ENCODE measurements at regions not wholly inside any gene's neighbourhood (a gene's known extent, or its start where the extent isn't known, plus 50 kb on each side); places are given as distances from the start of the nearest gene placed in this dataset.

- no peaks in the 10 kb centered on the region for H3K27me3 Mint-ChIP-seq (ENCODE audit: unreplicated experiment)
- intact Hi-C loops (cut with micrococcal nuclease; ENCODE audit: unreplicated experiment), result no loop called here
- no TSS peak for BruUV-seq (replicated peaks)
- H3K36me3 Mint-ChIP-seq (ENCODE audit: insufficient read depth, unreplicated experiment), result no peaks in the 10 kb centered on the region
- CTCF ChIA-PET, result interaction anchor here (0.6 kb wide), 1 partner anchor 26 kb away, joined by 3 read pairs; no protein-coding TSS in a partner anchor
- DNase-seq, result no peak
- H3K27ac Mint-ChIP-seq (ENCODE audit: unreplicated experiment), result no peak overlapping the region
- no peak overlapping the region for H3K4me3 Mint-ChIP-seq (ENCODE audit: low read depth, unreplicated experiment)
- no peak for TF ChIP-seq CTCF (IDR thresholded peaks at IDR 0.05; ENCODE audit: unreplicated experiment)
- no peaks in the 10 kb centered on the region for H3K9me3 Mint-ChIP-seq (ENCODE audit: low read depth, unreplicated experiment)
- H3K4me1 Mint-ChIP-seq (ENCODE audit: low read depth, unreplicated experiment), result no peaks in the 10 kb centered on the region
Observed at GRCh38 chr2:153715218-153715850, 156.4 kb upstream of the GALNT13 start.

- no TSS peak for BruUV-seq (replicated peaks)
- Mint-ChIP-seq H3K4me1 (ENCODE audit: low read depth, unreplicated experiment) (no peaks in the 10 kb centered on the region), H3K36me3 (ENCODE audit: insufficient read depth, unreplicated experiment) (no peaks in the 10 kb centered on the region), H3K9me3 (ENCODE audit: low read depth, unreplicated experiment) (no peaks in the 10 kb centered on the region), H3K4me3 (ENCODE audit: low read depth, unreplicated experiment) (no peak overlapping the region), H3K27me3 (ENCODE audit: unreplicated experiment) (no peaks in the 10 kb centered on the region), H3K27ac (ENCODE audit: unreplicated experiment) (no peak overlapping the region)
- intact Hi-C loops (cut with micrococcal nuclease; ENCODE audit: unreplicated experiment), result no loop called here
- no peak for DNase-seq
- CTCF ChIA-PET, result no interaction called here
- no peak for TF ChIP-seq CTCF (IDR thresholded peaks at IDR 0.05; ENCODE audit: unreplicated experiment)
Observed at GRCh38 chr2:153717060-153717459, 154.7 kb upstream of the GALNT13 start.

GRCh38 chr2:153739394-153739793, 132.3 kb upstream of the GALNT13 start:
- intact Hi-C loops (cut with micrococcal nuclease; ENCODE audit: unreplicated experiment), result no loop called here
- no peak overlapping the region for H3K4me3 Mint-ChIP-seq (ENCODE audit: low read depth, unreplicated experiment)
- no peaks in the 10 kb centered on the region for H3K36me3 Mint-ChIP-seq (ENCODE audit: insufficient read depth, unreplicated experiment)
- peaks cover 11% of the 10 kb centered on the region for H3K4me1 Mint-ChIP-seq (ENCODE audit: low read depth, unreplicated experiment)
- peaks cover 3% of the 10 kb centered on the region for H3K9me3 Mint-ChIP-seq (ENCODE audit: low read depth, unreplicated experiment)
- TF ChIP-seq CTCF (IDR thresholded peaks at IDR 0.05; ENCODE audit: unreplicated experiment), result no peak
- no peak overlapping the region for H3K27ac Mint-ChIP-seq (ENCODE audit: unreplicated experiment)
- BruUV-seq (replicated peaks), result no TSS peak
- no peaks in the 10 kb centered on the region for H3K27me3 Mint-ChIP-seq (ENCODE audit: unreplicated experiment)
- CTCF ChIA-PET, result no interaction called here
- DNase-seq, result no peak

- no peak for DNase-seq
- H3K27ac Mint-ChIP-seq (ENCODE audit: unreplicated experiment), result no peak overlapping the region
- peaks cover 6% of the 10 kb centered on the region for H3K9me3 Mint-ChIP-seq (ENCODE audit: low read depth, unreplicated experiment)
- no TSS peak for BruUV-seq (replicated peaks)
- intact Hi-C loops (cut with micrococcal nuclease; ENCODE audit: unreplicated experiment), result loop anchor here (5.0 kb wide), 1 partner anchor 965 kb away; no protein-coding TSS in a partner anchor
- no peaks in the 10 kb centered on the region for H3K4me1 Mint-ChIP-seq (ENCODE audit: low read depth, unreplicated experiment)
- H3K27me3 Mint-ChIP-seq (ENCODE audit: unreplicated experiment), result no peaks in the 10 kb centered on the region
- H3K36me3 Mint-ChIP-seq (ENCODE audit: insufficient read depth, unreplicated experiment), result no peaks in the 10 kb centered on the region
- H3K4me3 Mint-ChIP-seq (ENCODE audit: low read depth, unreplicated experiment), result no peak overlapping the region
- no peak for TF ChIP-seq CTCF (IDR thresholded peaks at IDR 0.05; ENCODE audit: unreplicated experiment)
- CTCF ChIA-PET, result no interaction called here
Observed at GRCh38 chr2:153761936-153762335, 109.8 kb upstream of the GALNT13 start.

Data from Calu3 (cell line).